Urothelium cell line (cell line): ENCODE measurements at regions not wholly inside any gene's neighbourhood (a gene's known extent, or its start where the extent isn't known, plus 50 kb on each side); places are given as distances from the start of the nearest gene placed in this dataset.
"Not testable (repeated sequence)": the region's sequence is repeated elsewhere in the genome, so short reads cannot be mapped to it uniquely, and the experiment has no call there.

Experiments
- DNase-seq: peaks from one replicate; pipeline ENCODE4 v3.0.0; 2011; ENCODE audit warnings: low spot score, mixed read lengths
- FAIRE-seq: peaks from 2 replicates; lab custom pipeline; 2011; peaks lifted over from hg19 to GRCh38; lab: Jason Lieb, UNC

DNA sequence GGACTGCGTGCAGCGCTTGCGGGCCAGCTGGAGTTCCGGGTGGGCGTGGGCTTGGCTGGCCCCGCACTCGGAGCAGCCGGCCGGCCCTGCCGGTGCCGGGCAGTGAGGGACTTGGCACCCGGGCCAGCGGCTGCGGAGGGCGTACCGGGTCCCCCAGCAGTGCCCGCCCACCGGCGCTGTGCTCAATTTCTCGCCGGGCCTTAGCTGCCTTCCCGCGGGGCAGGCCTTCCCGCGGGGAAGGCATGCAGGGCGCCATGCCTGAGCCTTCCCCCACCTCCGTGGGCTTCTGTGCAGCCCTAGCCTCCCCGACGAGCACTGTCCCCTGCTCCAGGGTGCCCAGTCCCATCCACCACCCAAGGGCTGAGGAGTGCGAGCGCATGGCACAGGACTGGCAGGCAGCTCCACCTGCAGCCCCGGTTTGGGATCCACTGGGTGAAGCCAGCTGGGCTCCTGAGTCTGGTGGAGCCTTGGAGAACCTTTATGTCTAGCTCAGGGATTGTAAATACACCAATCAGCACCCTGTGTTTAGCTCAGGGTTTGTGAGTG is 975.0 kb upstream of the NRXN1 start:
- not testable (repeated sequence) for DNase-seq, FAIRE-seq

DNA sequence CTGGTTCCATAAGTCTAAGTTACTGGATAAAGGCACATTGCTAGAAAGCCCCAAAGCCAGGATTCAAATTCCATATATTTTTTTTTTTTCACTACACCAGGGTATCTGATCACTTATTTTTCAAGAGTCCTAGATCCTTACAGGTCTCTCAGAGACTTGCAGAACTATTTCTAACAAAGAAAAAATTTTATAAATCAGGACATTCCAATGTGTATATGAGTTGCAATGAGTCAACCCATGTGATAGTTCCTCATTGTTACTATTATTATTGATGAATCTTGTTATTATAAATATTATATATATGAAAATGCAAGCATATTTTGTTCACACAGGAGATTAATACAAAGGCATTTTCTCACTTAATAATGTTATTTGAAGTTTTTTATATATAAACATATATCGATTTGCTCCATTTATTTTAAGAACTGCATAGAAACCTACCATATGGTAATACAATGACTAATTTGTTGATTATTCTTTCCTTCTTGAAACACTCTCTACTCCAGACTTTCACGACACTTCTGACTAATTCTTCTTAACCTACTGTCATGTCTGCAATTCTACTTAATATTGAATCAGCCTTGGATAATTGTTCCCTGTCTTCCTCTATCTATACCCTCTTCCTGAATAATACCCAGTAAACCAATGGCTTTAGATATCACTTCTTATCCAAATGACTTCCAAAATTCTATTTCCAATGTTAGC is 968.4 kb upstream of the NRXN1 start:
- FAIRE-seq: no peak
- DNase-seq: no peak

DNA sequence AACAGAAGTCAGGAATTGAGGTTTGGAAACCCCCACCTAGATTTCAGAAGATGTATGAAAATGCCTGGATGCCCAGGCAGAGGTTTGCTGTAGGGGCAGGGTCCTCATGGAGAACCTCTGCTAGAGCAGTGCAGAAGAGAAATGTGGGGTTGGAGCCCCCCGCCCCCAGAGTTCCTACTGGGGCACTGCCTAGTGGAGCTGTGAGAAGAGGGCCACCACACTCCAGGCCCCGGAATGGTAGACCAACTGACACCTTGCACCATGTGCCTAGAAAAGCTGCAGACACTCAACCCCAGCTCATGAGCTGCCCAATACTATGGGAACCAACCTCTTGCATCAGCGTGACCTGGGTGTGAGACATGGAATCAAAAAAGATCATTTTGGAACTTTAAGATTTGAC is 967.0 kb upstream of the NRXN1 start:
- DNase-seq: no peak
- FAIRE-seq: no peak

DNA sequence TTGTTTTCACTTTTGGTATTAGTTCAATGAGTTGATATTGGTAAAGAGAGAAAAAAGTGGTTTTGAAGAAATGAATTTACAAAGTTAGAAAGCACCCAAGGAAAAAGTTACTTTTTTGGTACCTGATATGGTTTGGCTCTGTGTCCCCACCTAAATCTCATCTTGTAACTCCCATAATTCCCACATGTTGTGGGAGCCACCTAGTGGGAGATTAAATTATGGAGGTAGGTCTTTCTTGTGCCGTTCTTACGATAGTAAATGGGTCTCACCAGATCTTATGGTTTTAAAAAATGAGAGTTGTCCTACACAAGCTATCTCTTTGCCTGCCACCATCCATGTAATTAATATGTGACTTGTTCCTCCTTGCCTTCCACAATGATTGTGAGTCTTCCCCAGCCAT is 965.6 kb upstream of the NRXN1 start:
- FAIRE-seq (no peak), DNase-seq (no peak)

DNA sequence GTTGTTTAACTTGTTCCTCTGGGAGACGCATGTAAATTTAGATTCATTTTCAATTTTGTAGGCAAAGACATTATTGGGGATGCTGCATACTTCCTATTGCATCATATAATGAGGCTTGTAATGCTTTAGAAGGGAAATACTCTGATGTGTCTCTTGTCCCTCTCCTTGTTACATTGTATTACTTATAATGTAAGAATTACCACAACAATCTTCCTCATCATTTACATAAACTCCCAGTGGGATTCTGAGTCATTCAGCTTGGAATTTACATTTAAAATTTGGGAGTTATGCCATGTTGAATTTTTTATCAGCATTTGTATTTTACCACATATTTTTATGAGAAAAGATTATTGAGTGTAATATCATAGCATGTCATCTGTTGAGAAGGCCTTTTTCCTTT is 963.4 kb upstream of the NRXN1 start:
- no peak for FAIRE-seq
- no peak for DNase-seq

DNA sequence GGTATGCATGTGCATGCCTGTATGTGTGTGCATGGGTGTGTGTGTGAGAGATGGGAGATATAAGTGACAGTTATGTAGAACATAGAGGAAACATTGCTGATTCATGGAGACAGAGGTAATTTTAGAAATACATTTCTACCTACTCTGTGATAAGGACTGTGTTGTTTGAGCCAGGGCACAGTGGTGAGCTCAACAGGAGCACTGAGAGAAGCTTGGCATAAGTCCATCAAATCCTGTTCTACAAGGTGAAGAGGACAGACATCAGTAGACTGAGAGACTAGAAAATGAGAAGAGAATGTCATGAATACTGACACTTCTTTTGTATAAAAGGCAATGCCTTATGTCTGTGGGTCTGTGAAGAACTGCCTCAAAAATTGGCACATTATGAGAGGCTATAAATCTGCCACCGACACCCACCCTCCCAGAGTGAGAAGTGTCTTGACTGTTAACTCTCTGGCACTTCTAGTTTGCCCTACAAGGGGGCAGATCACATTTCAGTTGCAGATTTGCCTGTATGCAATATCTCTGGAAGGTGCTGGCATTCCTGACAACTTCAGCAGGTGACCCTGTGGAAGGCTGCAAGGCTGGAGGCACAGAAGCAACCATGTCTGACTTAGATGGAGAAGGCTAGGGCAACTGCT is 962.3 kb upstream of the NRXN1 start:
- DNase-seq (no peak), FAIRE-seq (no peak)

DNA sequence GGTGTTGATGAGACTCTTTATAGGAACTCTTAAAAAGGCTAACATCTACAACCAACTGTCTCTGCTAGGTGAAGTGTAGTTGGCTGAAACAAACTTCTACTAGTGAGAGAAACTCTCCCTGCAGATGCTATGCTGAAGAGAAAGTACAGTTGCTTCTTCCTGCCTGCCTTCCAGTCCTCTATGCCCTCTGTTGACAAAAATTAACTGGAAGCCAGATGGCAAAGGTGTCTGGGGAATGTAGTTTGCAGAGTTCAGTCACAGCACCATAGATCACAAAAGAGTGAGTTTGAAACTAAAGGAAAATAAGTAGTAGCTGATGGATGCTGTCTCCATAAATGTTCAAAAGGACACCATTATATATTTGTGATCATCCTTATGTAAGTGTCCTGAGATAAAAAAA is 958.8 kb upstream of the NRXN1 start:
- DNase-seq (no peak), FAIRE-seq (no peak)

DNA sequence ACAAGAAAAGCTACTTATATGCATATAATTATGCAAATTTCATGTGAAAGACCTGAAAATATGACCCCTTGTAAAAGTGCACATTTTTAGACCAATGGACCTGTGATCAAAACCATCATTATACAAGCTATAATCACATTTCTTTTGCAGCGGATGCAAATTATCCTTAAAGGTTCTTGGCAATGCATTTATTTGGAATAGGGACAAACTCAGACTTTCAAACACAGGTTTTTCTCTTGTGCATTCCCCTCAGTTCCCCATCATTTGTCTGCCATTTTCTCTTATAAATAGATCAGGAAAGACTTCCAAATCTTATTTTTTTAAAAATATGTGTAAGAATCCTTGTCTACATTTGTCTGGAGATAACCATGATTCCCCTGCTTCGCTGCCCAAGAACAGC is 954.2 kb upstream of the NRXN1 start:
- DNase-seq (no peak), FAIRE-seq (no peak)

DNA sequence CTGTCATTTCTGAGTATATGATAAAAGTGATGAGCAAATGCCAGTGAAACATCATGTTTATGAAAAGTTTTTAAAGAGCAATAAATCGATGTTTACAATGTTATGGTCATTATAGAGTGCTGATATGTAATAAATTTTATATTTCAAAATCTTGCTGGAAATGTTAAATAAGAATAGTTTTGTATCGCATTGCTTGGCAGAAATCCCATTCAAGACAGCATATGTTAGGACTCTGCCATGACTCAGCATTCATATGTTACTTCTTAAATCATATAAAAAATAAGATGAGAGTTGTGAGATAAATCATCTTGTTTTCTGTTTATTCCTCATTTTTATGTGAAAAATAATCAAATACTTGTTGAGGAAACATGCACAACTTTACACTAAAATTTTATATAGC is 949.9 kb upstream of the NRXN1 start:
- FAIRE-seq (no peak), DNase-seq (no peak)

DNA sequence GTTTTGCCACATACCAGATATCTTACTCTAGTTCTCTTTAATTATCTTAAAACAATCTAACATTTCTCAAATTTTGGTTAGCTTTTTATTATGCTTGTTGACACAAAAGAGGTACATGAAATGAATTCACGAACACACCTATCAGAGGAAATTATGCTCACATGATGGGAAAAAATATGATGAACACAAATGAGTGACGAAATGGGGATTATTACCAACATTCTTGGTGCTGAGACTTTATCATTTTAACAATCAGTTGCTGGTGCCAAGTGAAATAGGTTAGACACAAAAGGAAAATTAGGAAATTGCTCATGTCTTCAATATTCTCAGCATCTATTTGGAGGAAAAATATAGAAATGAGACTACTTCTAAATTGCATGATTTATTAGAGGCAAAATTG is 944.7 kb upstream of the NRXN1 start:
- FAIRE-seq (no peak), DNase-seq (no peak)

DNA sequence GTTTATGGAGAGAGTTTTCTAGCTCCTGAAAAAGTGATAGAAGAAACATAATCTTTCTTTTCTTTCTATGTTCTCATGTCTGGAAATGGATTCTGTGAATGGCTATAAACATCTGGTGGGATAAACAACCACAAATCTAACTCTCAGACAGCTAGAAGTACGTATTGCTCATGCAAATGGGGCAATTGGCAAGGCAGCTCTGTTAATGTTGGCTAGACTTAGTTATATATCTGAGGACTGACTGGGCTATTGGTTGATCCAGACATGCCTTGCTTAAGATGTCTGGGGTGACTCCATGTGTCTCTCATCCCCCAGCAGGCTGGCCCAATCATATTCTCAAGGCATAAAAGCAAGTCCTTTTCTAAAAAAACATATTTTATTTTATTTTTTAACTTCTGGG is 939.2 kb upstream of the NRXN1 start:
- DNase-seq: no peak
- FAIRE-seq: no peak

DNA sequence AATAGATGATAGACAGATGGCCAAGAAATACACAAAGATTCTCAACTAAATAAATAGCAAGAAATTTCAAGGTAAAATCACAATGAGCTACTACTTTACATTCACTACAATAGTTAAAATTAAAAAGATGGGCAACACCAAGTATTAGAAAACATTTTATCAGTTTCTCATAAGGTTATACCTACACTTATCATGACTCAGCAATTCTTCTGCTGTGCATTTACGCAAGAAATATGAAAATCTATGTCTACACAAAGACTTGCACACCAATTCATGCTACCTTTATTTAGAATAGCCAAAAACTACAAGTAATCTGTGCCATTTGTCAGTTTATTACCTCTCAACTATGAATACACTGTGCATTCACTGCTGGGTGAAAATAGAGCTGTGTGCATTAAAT is 937.4 kb upstream of the NRXN1 start:
- no peak for FAIRE-seq
- DNase-seq: no peak

DNA sequence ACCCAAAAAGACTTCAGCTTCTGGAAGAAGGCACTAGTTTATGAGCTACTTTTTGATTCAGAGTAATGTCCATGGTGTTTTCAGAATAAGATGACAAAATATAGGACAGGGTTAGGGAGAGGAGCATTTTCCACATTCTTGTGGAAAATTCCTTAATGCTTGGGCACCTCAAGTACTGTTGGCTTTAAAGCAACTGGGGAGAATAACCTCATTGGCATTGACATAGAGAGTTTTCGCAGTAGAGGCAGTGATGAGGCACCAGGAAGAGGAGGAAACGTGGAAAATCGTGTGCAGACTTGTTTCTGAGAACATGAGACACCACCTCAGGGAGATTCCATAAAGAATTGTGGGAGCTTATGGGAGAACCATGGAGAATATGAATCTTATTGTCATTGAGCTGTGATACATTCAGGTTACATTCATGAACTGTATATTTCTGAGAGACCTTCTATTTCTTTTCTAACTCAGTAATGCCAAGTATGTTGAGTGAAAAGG is 929.0 kb upstream of the NRXN1 start:
- no peak for DNase-seq
- no peak for FAIRE-seq

DNA sequence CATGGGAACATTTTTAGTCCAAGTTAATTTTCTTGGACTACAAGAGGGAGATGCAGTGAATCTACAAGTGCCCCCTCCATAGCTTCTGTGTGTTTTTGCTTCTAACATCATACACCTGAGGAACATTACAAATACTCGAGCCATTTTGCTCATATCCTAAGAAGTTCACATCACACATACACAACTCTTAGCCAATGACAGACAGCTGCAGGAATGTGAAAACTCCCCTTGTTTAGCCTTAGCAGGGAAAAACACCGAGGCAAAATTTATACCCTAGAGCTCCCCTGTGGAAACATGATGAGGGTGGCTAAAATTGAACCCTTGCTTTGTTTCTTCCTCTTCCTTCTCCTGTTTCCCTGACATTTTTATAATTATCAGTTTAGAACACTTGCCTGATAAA is 928.3 kb upstream of the NRXN1 start:
- no peak for DNase-seq
- no peak for FAIRE-seq

DNA sequence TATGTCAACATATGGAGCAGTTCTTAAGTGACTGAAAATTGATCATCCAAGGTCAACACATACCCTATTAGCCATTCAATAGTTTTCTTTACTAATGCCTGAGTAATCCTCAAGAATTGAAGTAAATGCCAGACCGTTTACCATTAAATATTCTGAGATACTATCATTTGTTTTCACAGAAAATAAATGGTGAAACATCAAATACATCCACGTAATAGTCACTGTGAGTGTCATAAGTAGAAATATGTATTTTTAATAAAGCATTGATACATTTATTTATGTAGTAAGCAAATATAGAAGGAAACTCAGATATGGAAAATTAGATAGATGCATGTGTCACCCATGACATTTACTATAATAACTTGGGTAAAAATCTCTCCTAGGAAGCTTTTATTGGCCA is 927.8 kb upstream of the NRXN1 start:
- FAIRE-seq: no peak
- no peak for DNase-seq

DNA sequence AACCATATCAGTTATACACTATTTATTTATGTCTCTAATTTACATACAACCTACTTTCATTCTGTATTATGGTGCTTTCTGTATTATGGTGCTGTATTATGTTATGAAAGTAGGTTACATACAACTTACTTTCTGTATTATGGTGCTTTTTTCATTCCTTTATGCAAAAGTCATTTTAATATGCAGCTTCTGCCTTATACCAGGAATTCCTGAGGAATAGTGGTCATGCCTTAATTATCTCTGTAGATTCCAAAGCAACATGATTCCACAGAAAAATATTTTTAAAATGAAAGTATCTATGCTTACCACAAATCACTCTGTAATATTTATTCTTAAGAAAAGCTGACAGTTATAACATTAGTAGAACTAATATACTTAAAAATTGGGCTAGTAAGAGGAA is 922.0 kb upstream of the NRXN1 start:
- DNase-seq (no peak), FAIRE-seq (no peak)

DNA sequence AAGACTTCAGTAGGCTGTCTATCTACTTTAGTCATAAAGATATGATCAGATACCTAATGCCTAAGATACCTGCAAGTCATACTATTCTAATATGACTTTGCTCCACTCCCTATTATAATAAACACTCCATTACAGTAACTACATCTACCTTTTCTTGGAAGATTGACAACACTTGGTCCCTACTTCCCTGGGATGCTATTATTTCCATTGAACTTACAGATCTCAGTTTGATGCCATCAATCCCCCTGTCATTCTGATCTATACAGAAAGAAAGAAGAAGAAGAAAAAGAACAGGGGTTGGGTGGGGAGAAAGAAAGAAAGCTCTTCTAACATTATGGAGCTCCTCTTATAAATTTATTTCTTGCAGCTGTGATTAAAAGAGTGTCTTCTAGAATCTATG is 889.1 kb upstream of the NRXN1 start:
- FAIRE-seq: no peak
- DNase-seq: no peak

DNA sequence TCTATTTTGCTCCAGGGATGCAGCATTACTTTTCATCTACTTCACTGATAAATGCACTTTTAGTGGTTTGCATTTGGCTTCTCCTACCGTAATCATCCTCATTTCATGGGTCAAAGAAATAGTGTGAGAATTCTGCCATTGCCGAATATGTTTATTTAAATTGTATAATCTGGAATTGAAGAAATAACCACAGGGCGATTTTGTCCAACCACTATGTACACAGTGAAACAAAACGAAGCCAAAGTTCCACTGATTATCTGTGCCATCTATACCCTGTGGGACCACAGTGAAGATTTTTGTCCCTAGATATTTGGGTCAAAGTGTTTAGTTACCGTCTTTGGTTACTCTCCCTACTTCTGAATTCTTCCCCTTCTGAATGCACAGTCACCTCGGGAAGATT is 888.6 kb upstream of the NRXN1 start:
- FAIRE-seq (no peak), DNase-seq (no peak)

DNA sequence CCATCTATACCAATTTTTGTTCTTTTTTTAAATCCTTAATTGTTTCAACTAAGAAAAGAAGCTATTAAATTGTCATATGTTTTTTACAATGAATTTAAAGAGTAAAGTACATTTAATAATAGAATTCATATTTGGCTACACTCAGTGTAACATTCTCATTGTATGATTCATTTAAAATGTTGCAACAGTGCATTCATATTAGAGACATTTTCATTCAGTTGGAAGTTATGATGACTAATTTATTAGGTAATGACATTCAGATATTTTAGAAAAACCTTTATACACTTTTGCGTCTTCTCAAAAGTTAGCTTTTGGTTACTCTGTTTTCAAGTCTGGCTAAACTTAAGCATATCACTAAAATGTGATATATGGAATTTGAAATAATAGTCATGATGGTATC is 887.5 kb upstream of the NRXN1 start:
- FAIRE-seq: no peak
- DNase-seq: no peak

DNA sequence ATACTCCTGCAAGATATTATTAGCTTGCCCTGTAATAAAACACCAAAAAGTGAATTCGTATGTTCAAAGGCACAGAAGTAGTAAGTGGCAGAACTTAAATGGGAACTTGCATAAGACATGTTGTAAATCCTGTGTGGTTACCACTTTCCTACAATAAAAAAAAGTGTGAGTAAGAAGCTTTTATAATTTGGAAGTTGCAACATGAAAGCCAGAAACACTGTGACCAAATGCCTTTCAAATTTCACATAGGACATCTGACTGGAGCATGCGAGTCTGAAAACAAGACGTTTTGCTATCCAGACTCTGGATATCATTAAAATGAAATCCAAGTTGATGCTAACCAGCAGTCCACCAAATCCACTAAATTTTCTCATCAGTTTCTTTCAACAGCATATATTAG is 886.2 kb upstream of the NRXN1 start:
- DNase-seq (no peak), FAIRE-seq (no peak)

DNA sequence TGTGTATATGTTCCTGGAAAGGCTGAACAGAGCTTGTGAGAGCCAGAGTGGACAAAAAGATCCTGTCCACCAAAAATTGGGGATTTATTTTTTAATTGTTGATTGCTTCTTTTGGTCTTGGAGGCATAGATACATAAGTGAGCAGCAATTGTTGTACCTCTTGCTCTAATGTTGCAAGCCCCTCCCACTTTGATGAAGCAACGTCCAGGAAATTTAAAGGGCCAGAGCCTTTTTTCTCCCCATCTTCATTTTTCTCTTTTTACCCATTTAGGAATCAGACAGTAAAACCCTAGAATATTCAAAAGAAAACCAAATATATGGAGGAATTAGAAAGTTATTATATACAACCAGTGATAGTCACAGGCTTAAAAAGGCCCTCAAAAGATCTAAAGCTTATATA is 871.8 kb upstream of the NRXN1 start:
- DNase-seq (no peak), FAIRE-seq (no peak)

DNA sequence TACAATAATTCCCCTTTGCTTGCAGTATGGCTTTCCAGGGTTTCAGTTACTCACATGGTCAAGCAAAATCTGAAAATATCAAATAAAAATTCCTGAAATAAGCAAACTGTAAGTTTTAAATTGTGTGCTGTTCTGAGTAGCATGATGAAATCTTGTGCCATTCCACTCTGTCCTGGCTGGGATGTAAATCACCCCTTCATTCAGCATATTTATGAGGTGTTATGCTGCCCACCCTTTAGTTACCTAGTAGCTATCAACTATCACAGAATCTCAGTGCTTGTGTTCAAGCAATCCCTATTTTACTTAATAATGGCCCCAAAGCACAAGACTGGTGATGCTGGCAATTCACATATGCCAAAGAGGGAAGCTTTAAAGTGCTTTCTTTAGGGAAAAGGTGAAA is 867.7 kb upstream of the NRXN1 start:
- FAIRE-seq (no peak), DNase-seq (no peak)

DNA sequence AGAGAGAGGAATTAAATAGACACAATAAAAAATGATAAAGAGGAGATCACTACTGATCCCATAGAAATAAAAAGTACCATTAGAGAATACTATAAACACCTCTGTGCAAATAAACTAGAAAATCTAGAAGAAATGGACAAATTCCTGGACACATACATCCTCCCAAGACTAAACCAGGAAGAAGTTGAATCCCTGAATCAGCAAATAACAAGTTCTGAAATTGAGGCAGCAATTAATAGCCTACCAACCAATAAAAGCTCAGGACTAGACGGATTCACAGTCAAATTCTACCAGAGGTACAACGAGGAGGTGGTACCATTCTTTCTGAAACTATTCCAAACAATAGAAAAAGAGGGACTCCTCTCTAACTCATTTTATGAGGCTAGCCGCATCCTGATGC is 862.7 kb upstream of the NRXN1 start:
- not testable (repeated sequence) for FAIRE-seq, DNase-seq
